ENCODE measurements at regions not wholly inside any gene's neighbourhood (a gene's known extent, or its start where the extent isn't known, plus 50 kb on each side); places are given as distances from the start of the nearest gene placed in this dataset.

GRCh38 chr6:41429506-41430504, 94.4 kb downstream of the NCR2 start:
- DNase-seq = no peak

- no peak for DNase-seq
Measured at GRCh38 chr6:41430875-41431274, 95.5 kb downstream of the NCR2 start.

- DNase-seq = no peak
Measured at GRCh38 chr6:41432280-41432679, 96.9 kb downstream of the NCR2 start.

- no peak for DNase-seq
Measured at GRCh38 chr6:41434803-41435481, 99.5 kb downstream of the NCR2 start.

- no peak for DNase-seq
Measured at GRCh38 chr6:41437604-41438003, 102.2 kb downstream of the NCR2 start.

GRCh38 chr6:41438746-41439145, 103.3 kb downstream of the NCR2 start:
- no peak for DNase-seq

- peak in 1 of 5 donors; percentile 73 for DNase-seq
Measured at GRCh38 chr6:41439524-41440418, 104.4 kb downstream of the NCR2 start.

GRCh38 chr6:41440958-41441357, 105.2 kb upstream of the FOXP4 start:
- DNase-seq = no peak

GRCh38 chr6:41441598-41442351, 104.4 kb upstream of the FOXP4 start:
- DNase-seq = peak in 1 of 5 donors; percentile 23

- DNase-seq = no peak
Measured at GRCh38 chr6:41442352-41442672, 103.9 kb upstream of the FOXP4 start.

GRCh38 chr6:41442800-41443501, 103.2 kb upstream of the FOXP4 start:
- no peak for DNase-seq

- no peak for DNase-seq
Measured at GRCh38 chr6:41443616-41444525, 102.3 kb upstream of the FOXP4 start.

GRCh38 chr6:41445261-41445660, 100.9 kb upstream of the FOXP4 start:
- no peak for DNase-seq

GRCh38 chr6:41446132-41446531, 100.0 kb upstream of the FOXP4 start:
- DNase-seq = no peak

- DNase-seq = no peak
Measured at GRCh38 chr6:41446907-41447545, 99.2 kb upstream of the FOXP4 start.

GRCh38 chr6:41448256-41448655, 97.9 kb upstream of the FOXP4 start:
- DNase-seq = no peak

GRCh38 chr6:41449399-41450245, 96.6 kb upstream of the FOXP4 start:
- no peak for DNase-seq

GRCh38 chr6:41450581-41450980, 95.6 kb upstream of the FOXP4 start:
- no peak for DNase-seq

GRCh38 chr6:41451039-41451438, 95.1 kb upstream of the FOXP4 start:
- no peak for DNase-seq
